HK-2 (cell line): ENCODE measurements at regions not wholly inside any gene's neighbourhood (a gene's known extent, or its start where the extent isn't known, plus 50 kb on each side); places are given as distances from the start of the nearest gene placed in this dataset.
A peak's percentile ranks its signal among the peaks of the same experiment; 100 is the strongest.
"Not testable (repeated sequence)": the region's sequence is repeated elsewhere in the genome, so short reads cannot be mapped to it uniquely, and the experiment has no call there.

Source experiments
- DNase-seq: peaks from one replicate; pipeline ENCODE4 v3.0.0-alpha.2; 2018; ENCODE audit not compliant: unreplicated experiment

DNA sequence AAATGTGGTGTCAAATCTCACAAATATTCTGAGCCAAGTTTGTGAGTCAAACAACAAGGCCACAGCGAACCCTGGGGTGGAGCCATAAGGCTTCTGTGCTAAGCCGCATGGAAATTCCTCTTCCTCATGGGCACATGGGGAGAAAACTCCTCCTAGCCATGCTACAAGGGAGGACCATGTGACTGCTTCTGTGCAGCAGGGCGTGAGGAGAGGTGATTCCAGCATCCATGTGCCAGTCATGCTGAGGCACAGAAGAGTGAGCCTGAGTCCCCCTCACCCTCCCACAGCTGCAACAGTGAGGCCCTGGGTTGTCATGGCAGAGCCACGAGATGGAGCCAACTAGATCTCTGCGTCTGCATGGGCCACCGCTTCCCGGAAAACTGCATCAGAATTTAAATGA, 488.8 kb upstream of the RAB6C start:
- DNase-seq = peak; percentile 2

DNA sequence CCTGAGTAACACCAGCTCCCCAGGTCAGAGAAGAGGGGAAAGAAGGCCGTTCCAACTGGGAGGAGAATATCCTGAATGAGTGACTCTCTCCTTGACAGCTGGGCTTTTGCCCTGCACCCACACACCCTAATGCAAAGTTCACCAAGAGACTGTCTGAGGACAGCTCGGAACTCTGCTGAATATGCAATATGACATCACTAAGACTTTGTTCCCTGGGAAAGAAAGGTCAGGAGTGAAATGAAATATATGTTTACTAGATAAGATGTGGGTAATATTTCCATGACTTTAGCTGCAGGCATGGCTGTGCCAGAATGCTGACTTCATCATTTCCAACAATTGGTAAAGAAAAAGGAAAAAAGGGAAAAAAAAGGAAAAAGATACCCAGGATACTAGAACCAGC, 488.2 kb upstream of the RAB6C start:
- DNase-seq = no peak

DNA sequence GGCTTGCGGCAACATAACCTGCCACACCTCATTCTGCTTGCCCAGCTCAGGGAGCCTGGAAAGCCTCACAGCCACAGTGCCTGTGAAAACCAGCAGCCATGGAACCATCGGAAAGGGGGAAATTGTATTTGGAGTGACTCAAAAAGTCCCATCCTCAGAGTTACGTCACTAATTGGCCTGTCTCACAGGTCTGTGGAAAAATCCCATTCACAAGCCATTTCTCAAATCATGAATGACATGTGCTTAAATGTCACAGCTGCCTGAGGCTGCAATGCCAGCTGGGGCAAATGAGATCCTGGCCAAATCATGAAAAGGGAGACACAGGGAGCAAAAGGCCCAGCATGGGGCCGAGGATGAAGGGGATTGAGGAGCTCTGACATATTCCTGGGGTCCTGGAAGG, 486.9 kb upstream of the RAB6C start:
- no peak for DNase-seq

DNA sequence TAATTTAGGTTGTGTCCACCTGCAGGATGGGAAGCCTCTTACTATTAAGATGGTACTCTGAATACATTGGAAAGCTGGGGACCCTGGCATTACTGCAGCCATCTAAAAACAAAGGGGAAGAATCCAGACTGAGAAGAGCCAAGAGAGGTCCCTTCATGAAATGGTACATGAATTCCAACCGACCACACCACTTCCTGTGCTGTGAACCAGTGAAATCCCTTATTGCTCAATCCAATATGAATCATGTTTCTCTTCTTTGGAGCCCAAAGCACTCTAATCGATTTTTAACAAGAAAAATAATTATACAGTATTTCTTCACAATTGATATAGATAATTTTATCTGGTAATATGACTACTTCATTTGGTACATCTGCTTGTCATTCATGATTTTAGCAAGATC, 479.7 kb upstream of the RAB6C start:
- DNase-seq = no peak

DNA sequence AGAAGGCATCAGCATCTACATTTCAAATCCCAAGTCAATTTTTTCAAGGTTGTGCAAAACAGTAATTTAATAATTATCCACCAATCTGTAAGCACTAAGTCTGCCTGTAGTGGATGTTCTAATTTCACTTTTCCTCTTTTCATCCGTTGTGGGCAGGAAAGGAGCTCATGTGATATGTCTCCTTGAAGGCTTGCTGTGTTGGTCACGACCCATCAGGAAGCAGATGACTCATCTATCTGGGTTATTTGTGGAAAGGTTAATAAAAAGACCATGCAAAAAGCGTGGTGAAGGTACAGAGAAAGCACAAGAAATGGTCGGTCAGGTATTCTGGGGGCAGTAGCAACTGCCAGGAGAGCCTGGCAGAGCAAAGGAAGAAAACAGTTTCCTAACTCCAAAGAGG, 476.7 kb upstream of the RAB6C start:
- no peak for DNase-seq

DNA sequence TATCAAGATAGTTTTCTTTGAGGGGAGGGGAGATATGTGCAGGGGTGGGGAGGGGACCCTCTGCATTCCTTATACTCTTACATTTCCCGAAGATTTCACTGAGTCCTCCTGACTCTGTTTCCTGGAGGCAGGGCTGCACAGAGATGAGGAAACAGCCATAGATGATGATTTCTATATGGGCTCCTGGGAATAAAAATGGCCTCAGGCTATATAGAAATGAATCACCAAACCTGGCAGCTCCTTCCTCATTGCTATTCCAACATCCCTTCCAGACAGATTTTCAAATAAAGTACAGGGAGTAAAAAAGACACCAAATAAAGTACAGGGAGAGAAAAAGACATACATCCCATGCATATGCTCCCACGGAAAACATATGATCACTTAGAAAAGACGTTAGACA, 474.8 kb upstream of the RAB6C start:
- no peak for DNase-seq

DNA sequence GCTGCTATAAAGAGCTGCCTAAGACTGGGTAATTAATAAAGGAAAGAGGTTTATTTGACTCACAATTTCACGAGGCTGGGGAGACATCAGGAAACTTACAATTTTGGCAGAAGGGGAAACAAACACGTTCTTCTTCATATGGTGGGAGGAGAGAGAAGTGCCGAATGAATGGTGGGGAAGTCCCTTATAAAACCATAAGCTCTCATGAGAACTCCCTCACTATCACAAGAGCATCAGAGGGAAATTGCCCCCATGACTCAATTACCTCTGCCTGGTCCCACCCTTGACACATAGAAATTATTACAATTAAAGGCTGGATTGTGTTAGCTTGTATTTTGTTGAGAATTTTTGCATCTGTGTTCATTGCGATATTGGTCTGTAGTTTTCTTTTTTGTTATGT, 460.5 kb upstream of the RAB6C start:
- DNase-seq = no peak

DNA sequence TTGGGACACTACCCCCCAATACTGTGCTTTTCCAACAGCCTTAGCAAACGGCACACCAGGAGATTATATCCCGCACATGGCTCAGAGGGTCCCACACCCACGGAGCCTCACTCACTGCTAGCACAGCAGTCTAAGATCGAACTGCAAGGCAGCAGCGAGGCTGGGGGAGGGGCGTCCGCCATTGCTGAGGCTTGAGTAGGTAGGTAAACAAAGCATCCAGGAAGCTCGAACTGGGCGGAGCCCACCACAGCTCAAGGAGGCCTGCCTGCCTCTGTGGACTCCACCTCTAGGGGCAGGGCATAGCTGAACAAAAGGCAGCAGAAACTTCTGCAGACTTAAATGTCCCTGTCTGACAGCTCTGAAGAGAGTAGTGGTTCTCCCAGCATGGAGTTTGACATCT, 447.3 kb upstream of the RAB6C start:
- DNase-seq = not testable (repeated sequence)

DNA sequence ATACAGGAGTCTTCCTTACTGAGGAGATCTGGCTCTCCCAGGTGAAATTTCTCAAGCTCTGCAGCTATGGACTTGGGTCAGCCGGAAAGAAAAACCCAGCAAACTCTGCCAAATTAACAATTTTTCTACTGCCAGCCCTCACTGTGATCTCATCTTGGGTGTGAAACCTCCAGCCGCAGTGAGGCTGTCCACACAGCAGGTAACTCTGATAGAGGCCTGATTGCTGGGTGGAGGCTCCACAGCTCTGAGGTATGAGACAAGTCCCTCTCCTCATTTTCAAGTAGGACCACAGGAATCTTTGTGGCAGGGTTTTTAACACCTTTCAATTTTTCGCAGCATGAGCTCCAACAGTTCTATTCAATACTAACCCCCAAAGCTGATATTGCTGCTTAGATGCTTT, 430.6 kb upstream of the RAB6C start:
- DNase-seq = no peak

DNA sequence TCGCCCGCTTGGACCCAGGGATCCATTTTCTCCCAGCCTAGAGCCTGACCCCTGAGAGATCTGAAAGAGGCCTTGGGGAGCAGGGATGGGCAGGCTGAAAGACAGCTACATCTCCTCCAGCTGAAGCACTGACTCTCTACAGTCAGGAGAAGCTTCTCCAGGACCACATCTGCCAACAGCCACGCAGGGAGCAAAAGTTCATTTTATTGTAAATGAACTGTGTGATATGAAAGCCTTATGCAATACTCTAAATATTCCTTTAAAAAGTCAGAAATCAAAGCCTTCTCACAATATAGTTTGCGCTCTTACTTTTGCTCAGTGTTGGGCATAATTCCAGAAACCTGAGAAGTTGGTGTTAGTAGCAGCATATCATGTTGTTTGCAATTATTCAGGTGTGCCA, 428.9 kb upstream of the RAB6C start:
- no peak for DNase-seq

DNA sequence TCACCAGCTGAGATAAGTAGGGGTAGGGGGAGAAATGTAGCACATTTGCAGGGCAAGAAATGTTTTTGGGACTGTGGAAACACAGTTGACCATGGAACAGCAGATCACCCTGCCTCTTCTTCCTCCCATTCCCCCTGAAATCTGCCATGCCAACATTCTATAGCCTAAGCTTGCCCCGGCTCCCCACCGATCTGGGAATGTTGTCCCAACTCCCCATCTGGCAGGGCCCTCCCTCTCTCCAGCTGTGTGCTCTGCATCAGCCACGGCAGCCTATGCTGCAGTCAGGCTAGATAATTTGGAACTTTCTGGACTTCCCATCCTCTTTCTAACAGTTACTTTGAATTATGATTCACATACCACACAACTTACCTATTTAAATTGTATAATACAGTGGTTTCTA, 425.1 kb upstream of the RAB6C start:
- DNase-seq = no peak

DNA sequence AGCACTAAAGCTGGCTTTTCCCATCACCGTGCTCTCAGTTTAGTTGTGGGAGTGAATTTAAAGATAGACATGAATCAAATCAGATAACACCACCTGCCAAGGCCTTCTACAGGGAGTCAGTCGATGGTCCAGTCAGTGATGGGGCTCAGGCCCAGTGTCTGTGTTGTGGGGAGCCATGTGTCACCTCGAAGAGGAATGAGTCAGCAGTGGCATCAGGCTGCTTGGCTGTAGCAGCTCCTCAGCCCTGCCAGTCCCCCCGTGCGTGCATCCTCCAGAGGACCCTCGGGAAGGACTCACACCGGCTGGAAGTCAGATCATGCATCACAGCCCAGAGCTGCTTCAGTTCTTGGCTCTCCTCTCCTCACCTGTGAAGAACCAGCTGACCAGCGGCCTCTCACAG, 420.4 kb upstream of the RAB6C start:
- DNase-seq = no peak

DNA sequence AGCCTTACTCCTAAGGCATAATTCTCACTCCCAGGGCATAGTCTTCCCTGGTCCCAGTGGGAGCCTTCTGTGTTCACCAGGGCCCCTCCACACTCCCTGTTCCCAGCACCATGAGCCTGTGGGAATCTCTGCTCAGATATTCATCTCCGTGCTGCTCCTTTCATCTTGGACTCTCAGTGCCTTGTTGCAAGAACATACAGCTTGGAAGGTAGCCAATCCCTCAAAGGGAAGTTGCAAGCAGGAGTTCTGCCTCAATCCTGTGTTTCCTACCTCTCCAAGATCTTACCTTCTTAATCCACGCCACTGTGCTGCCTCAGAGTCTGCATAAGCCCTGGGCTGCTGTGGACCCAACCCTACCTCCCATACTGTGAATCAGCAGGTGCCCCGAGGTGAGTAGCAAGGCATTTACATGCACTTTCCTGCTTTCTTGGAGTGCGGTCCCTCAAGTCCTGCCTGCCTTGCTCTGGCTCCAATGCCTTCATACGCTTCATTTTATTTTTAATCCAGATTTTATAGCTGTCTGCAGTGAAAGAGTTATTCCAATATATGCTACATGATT, 413.8 kb upstream of the RAB6C start:
- no peak for DNase-seq

DNA sequence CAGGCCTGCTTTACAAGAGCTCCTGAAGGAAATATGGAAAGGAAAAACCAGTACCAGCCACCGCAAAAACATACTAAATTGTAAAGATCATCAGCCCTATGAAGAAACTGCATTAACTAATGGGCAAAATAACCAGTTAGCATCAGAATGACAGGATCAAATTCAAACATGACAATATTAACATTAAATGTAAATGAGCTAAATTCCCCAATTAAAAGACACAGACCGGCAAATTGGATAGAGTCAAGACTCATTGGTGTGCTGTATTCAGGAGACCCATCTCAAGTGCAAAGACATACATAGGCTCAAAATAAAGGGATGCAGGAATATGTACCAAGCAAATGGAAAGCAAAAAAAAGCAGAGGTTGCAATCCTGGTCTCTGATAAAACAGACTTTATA, 408.7 kb upstream of the RAB6C start:
- DNase-seq = not testable (repeated sequence)

DNA sequence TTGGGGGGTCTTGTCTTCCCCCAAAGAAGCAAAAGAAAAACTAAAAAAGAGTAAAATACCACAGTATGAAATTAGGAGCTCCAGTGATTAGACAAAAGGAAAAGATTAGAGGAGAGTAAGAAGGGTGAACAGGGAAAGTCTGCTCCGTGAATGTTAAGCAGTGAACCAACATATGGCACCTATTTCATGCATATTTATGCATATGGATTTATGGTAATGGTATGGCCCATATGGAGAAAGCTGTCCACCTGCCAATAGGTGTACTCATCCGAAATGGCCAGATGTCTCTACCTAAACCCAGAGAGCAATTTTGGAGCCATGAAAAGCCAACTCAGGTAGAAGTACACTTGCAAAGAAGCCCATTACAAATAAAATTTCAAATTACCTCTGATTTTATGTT, 404.0 kb upstream of the RAB6C start:
- no peak for DNase-seq

DNA sequence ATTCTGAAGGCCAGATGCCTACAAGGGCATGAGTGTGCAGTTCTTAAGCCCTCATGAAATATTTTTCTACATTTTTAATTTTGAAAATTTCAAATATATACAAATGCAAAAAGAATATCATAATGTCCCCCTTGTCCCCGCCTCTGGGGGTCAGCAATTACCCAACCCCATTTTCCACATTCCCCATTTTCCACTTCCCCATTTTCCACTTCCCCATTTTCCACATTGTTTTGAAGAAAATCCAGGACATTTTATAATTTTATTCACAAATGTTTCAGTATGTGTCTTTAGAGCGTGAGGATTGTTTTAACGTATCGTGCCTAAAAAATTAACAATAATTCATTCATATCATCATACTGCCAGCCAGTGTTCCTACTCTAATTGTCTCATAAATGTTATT, 403.6 kb upstream of the RAB6C start:
- no peak for DNase-seq

DNA sequence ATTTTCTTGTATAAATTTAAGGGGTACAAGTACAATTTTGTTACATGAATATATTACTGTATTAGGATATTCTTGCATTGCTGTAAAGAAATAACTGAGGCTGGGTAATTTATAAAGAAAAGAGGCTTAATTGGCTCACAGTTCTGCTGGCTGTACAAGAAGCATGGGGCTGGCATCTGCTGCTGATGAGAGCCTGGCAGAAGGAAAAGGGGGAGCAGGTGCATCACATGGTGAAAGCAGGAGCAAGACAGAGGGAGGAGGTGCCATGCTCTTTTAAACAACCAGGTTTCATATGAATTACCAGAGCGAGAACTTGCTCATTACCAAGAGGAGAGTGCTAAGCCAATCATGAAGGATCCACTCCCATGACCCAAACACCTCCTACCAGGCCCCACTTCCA, 399.5 kb upstream of the RAB6C start:
- no peak for DNase-seq

DNA sequence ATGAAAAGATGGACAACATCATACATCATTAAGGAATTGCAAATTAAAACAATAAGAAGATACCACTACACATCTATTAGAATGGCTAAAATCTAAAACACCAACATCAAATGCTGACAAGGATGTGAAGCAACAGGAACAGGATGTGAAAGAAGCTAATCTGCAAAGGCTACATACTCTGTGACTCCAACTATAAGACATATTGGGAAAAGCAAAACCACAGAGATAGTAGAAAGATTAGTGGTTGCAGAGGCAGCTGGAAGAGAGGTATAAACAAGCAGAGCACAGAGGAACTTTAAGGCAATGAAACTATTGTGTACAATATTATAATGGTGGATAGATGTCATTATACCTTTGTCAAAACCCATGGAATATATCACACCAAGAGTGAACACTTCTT, 393.7 kb upstream of the RAB6C start:
- no peak for DNase-seq

DNA sequence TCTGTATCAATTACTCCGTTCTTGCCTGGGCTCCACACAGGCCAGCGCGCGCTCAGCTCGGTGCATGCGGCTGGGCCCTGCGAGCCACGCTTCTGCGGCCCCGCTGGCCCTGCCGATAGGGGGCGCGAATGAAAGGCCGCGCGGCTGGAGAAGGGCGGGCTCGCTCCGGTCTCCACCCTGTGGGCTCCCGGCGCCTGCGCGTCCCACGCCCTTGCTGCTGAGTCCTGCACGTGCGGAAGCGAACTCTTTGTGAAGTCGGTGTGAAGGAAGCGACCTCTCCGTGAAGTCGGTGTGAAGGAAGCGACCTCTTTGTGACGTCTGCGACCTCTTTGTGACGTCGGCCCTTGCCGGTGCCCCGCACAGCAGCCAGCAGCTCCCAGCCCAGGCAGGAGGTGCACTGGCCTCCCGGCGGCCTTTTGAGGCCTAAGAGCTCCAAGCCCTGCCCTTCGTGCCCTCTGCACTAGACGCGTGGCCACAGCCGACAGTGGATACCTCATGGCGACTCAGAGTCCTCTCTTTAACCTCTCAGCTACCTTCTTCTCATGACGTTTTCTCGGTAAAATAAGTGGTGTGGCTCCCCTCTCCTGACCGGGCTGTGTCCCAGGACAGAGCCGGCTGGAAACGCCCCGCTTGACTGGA, 391.9 kb upstream of the RAB6C start:
- DNase-seq = no peak

DNA sequence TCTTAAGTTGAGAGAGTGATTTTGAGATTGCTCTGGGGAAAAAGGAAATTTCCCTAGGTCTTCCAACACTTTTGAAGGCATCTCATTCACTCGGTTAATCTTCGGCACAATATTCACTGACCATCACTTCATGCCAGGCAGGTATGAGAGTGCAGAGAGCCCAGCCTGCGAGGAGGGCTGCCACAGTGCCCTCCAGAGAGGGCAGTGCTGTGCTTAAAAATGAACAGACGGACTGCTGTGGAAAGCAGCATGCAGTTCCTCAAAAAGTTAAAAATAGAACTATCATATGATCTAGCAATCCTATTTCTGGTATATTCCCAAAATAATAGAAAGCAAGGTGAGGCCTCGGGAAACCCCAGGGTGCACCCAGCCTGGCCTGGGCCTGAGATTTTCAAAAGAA, 374.9 kb upstream of the RAB6C start:
- DNase-seq = no peak

DNA sequence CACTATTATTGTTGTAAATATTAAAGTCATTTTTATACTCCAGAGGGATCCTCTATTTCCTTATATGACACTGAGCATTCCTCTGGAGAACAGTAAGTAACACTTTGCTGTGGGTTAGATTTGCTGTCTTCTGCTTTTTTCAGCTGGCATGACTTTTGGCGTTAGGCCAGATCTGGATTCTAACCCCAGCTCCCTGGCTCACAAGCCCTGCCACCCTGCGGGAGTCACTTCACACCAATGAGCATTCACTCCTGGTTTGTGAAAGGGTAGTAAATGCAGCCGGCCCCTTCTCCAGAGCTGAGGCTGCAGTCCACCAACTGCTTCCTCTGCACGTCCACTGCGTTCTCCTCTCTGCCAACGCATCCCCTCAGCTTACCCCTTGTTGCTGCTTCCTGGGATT, 373.8 kb upstream of the RAB6C start:
- DNase-seq = no peak

DNA sequence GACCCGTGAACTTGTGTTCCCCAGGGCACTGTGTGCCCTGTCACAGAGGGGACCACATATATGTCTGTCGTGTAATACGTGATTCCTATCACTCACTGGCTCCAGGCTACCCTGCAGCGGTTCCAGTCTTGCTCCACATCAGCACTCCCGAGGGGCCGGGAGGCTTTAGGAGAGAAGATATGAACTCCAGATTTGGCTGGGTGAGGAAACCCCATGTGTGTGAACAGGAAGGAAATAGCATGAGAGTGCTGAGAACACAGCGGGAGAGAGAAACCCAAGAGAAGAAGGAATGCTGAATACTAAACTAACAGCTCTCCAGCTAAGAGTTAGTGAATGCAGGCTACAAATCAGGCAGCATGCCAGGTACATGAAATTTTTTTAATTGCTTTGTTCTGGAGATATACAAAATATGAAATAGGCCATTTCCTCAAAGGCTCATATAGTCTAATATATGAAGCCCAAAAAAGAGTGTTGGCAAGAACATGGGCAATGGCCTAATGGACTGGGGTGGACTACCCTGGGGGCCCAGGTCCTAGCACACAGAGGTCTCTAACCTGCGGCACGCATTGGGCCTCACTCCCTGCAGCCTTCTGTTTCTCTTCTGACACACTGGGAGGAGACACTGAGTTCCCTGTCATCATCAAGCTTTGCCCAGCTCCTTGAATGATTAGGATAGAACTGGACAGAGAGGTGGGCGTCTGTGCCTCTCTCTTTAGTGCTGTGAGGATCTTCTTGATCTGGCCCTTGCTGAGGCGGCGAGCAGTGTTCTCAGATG, 372.8 kb upstream of the RAB6C start:
- DNase-seq = no peak

DNA sequence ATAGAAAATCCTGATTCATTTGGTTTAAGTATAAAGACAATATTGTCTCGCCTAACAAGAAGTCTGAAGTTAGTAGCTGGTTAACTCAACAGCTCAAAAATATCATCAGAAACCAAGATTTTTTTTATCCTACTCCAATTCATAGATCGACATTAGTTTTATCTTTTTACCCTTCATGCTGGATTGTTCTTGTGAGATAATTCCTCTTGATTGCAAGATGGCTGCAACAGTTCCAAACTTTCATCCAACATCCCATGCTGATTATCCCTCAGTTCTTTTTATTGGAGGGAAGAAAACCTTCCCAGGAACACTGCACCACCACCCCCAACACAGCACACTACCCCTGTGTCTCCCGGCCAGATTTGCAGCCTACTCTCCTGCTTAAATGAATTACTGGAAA, 370.2 kb upstream of the RAB6C start:
- no peak for DNase-seq

DNA sequence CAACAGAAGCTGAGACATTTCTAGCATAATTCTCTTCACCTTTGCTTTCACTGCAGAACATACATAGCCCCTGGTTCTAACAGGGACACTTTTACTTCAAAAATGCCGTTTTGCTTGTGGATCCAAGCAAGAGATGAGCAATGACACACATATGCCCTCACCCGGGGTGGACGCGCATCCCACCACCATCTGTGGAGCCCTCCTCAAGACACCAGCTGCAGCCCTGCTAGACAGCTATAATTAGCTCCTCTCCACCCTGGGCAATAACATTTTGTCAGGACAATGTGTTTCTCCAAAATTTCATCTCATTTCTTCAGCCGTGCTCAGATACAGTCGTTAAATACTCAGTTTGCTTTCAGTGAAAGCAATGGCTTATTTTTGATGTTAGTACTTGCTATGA, 368.7 kb upstream of the RAB6C start:
- no peak for DNase-seq
